GM12878 (cell line): ENCODE measurements at regions not wholly inside any gene's neighbourhood (a gene's known extent, or its start where the extent isn't known, plus 50 kb on each side); places are given as distances from the start of the nearest gene placed in this dataset.
A peak's percentile ranks its signal among the peaks of the same experiment; 100 is the strongest.

Experiments used
- ATAC-seq: fragments of 200-7000 bp; cut with Tn5 transposase; 3 replicates; pipeline ENCODE4 v1.9.1; 2020; ENCODE audit warnings: mild to moderate bottlenecking, moderate library complexity
- BruUV-seq: library from RNA; stranded (reverse); fragments of 400-500 nt; replicated peaks from 2 replicates; lab custom pipeline; 2021; lab: Mats Ljungman, UMichigan
- CTCF ChIA-PET: fragments of 300-600 bp; sonication (Branson Sonifier 250); formaldehyde crosslinking; extraction: SDS; loops from one replicate; lab custom pipeline; 2021; ENCODE audit warnings: inconsistent platforms; lab: Yijun Ruan, JAX
- POLR2A ChIA-PET: fragments of 350-600 bp; formaldehyde crosslinking; extraction: SDS; loops from one replicate; lab custom pipeline; 2021; ENCODE audit warnings: inconsistent platforms; lab: Charles Lee
- RAD21 ChIA-PET: fragments of 300-600 bp; sonication (Branson Sonifier 250); formaldehyde crosslinking; loops from one replicate; lab custom pipeline; 2023; ENCODE audit warnings: antibody characterized with exemption; ENCODE audit not compliant: unreplicated experiment; lab: Charles Lee
- SMC1A ChIA-PET: fragments of 300-600 bp; sonication (Branson Sonifier 250); formaldehyde crosslinking; loops from one replicate; lab custom pipeline; 2023; ENCODE audit not compliant: unreplicated experiment, uncharacterized antibody; lab: Charles Lee
- DNase-seq: peaks from one replicate; pipeline ENCODE4 v3.0.0-alpha.2; 2011; ENCODE audit warnings: low read depth, low spot score
- FAIRE-seq: peaks from 3 replicates; lab custom pipeline; 2011; peaks lifted over from hg19 to GRCh38; lab: Jason Lieb, UNC
- H2AFZ ChIP-seq: 2 replicates; pipeline ENCODE4 v1.6.0; 2011; ENCODE audit warnings: low read depth, low read length, control low read depth; ENCODE audit not compliant: control insufficient read depth
- H3K27ac ChIP-seq: 2 replicates; pipeline ENCODE4 v1.5.1; 2011; ENCODE audit warnings: control low read depth; ENCODE audit not compliant: control insufficient read depth, insufficient read depth
- H3K27me3 ChIP-seq, 2 experiments: replicated peaks in 1 of 2; 2 replicates each; pipeline versions ENCODE4 v1.6.0 to v1.6.1; 2011; ENCODE audit warnings: low read length in 1 of 2; ENCODE audit not compliant: control insufficient read depth in 2 of 2, insufficient read depth in 2 of 2
- H3K36me3 ChIP-seq, 2 experiments: 2 replicates each; pipeline ENCODE4 v1.5.1; 2011; ENCODE audit warnings: low read length in 1 of 2; ENCODE audit not compliant: control insufficient read depth in 2 of 2, insufficient read depth in 2 of 2
- H3K4me1 ChIP-seq: 2 replicates; pipeline ENCODE4 v1.6.1; 2011; ENCODE audit warnings: mild to moderate bottlenecking, low read length, moderate library complexity, mixed read lengths; ENCODE audit not compliant: control insufficient read depth, insufficient read depth
- H3K4me2 ChIP-seq: 2 replicates; pipeline ENCODE4 v1.6.0; 2011; ENCODE audit warnings: control low read depth; ENCODE audit not compliant: control insufficient read depth, insufficient read depth
- H3K4me3 ChIP-seq: fragments of 200-600 bp; sonication (generic); 2 replicates; pipeline ENCODE4 v1.5.1; 2016
- H3K79me2 ChIP-seq: 2 replicates; pipeline ENCODE4 v1.6.0; 2011; ENCODE audit warnings: low read length; ENCODE audit not compliant: control insufficient read depth, insufficient read depth
- H3K9ac ChIP-seq: 2 replicates; pipeline ENCODE4 v1.8.0; 2011; ENCODE audit warnings: low read length, control low read depth, mixed read lengths; ENCODE audit not compliant: control insufficient read depth, insufficient read depth
- H3K9me3 ChIP-seq: replicated peaks from 3 replicates; pipeline ENCODE4 v1.5.1; 2011; ENCODE audit warnings: mild to moderate bottlenecking, low read length; ENCODE audit not compliant: control insufficient read depth, insufficient read depth
- H4K20me1 ChIP-seq: 2 replicates; pipeline ENCODE4 v1.6.0; 2011; ENCODE audit not compliant: control insufficient read depth, insufficient read depth
- ATF7 ChIP-seq: fragments of 450-650 bp; IDR thresholded peaks from 2 replicates; pipeline ENCODE4 v1.6.1; 2016; ENCODE audit warnings: low read depth, mild to moderate bottlenecking
- CBX3 ChIP-seq: fragments of 200-600 bp; sonication (generic); IDR thresholded peaks from 2 replicates; pipeline ENCODE4 v1.6.1; 2016; ENCODE audit warnings: low read depth, borderline replicate concordance
- EP300 ChIP-seq, 2 experiments: fragments of 150-350 bp in 1 of 2; IDR thresholded peaks; 2 replicates each; pipeline ENCODE4 v1.6.1; 2011 to 2012; ENCODE audit warnings: low read depth in 2 of 2, low read length in 2 of 2, borderline replicate concordance in 1 of 2, improper control_type of control experiment in 1 of 2, inconsistent platforms in 1 of 2; ENCODE audit not compliant: control insufficient read depth in 1 of 2
- ETV6 ChIP-seq, 2 experiments: fragments of 450-650 bp in 1 of 2; IDR thresholded peaks in 1 of 2; conservative IDR thresholded peaks in 1 of 2; 2 replicates each; pipeline ENCODE4 v1.6.1; 2014; ENCODE audit warnings: antibody characterized with exemption in 1 of 2, borderline replicate concordance in 1 of 2, low read depth in 1 of 2, mild to moderate bottlenecking in 1 of 2, moderate library complexity in 1 of 2
- FOXM1 ChIP-seq: IDR thresholded peaks from 2 replicates; pipeline ENCODE4 v1.6.1; 2012; ENCODE audit warnings: low read depth, mild to moderate bottlenecking, inconsistent platforms, low read length, moderate library complexity
- IKZF2 ChIP-seq, 2 experiments: fragments of 450-650 bp; IDR thresholded peaks; 2 replicates each; pipeline ENCODE4 v1.6.1; 2017; ENCODE audit warnings: mild to moderate bottlenecking in 2 of 2, moderate library complexity in 2 of 2
- JUND ChIP-seq: IDR thresholded peaks from 2 replicates; pipeline ENCODE4 v1.6.1; 2012; ENCODE audit warnings: low read depth, mild to moderate bottlenecking, low read length, improper control_type of control experiment, moderate library complexity
- MYC ChIP-seq: IDR thresholded peaks from 2 replicates; pipeline ENCODE4 v1.6.1; 2011; ENCODE audit warnings: mild to moderate bottlenecking, low read length, moderate library complexity, inconsistent platforms; ENCODE audit not compliant: insufficient read depth, insufficient replicate concordance, insufficient read length, severe bottlenecking
- RAD51 ChIP-seq: fragments of 450-650 bp; IDR thresholded peaks from 2 replicates; pipeline ENCODE4 v1.6.1; 2016; ENCODE audit warnings: moderate library complexity, mild to moderate bottlenecking, inconsistent platforms
- RELB ChIP-seq: fragments of 450-650 bp; IDR thresholded peaks from 2 replicates; pipeline ENCODE4 v1.6.1; 2017; ENCODE audit warnings: low read depth, mild to moderate bottlenecking, moderate library complexity
- RUNX3 ChIP-seq: IDR thresholded peaks from 2 replicates; pipeline ENCODE4 v1.6.1; 2012; ENCODE audit warnings: low read length, inconsistent platforms
- TAF1 ChIP-seq: IDR thresholded peaks from 2 replicates; pipeline ENCODE4 v1.6.1; 2011; ENCODE audit warnings: mild to moderate bottlenecking, low read depth, low read length, borderline replicate concordance
- ZNF384 ChIP-seq: IDR thresholded peaks from 2 replicates; pipeline ENCODE4 v1.6.1; 2012; ENCODE audit warnings: low read depth, mild to moderate bottlenecking, low read length, improper control_type of control experiment, borderline replicate concordance
- WGBS: methylation state at CpG from one replicate; pipeline ENCODE4 v1.1.6; 2016; ENCODE audit warnings: low lambda C conversion rate; ENCODE audit not compliant: insufficient replicate concordance, insufficient coverage; ENCODE audit errors: missing lambda C conversion rate; 5-methylcytosine and 5-hydroxymethylcytosine counted together
- in situ Hi-C: fragments of 300-500 bp; cut with MboI; formaldehyde crosslinking; loops from 9 replicates; pipeline ENCODE4 v1.14.3; 2018; ENCODE audit warnings: mixed read lengths
- intact Hi-C: fragments of 100-400 bp; cut with micrococcal nuclease; formaldehyde crosslinking; loops from one replicate; pipeline ENCODE4 v1.14.2; 2022; ENCODE audit not compliant: unreplicated experiment

GRCh38 chr2:153235516-153235915 is 243.0 kb downstream of the RPRM start:
- 43% methylated on average over 1 of the region's 1 CpG for WGBS

More at GRCh38 chr2:153235516-153235915, 243.0 kb downstream of the RPRM start:
- H3K27me3 ChIP-seq: no peaks in the 10 kb centered on the region
- no peak overlapping the region for H3K9ac ChIP-seq
- ATAC-seq (peak; percentile 91), DNase-seq (peak; percentile 57), FAIRE-seq (no peak)
- H3K27ac ChIP-seq: no peak overlapping the region
- H4K20me1 ChIP-seq: no peaks in the 10 kb centered on the region
- RAD21 ChIA-PET: no interaction called here
- SMC1A ChIA-PET: interaction anchor here (1.0 to 1.2 kb wide), 2 partner anchors 8 to 70 kb away, joined by 3 read pairs; no protein-coding TSS in a partner anchor
- CTCF ChIA-PET: no interaction called here
- intact Hi-C loops: no loop called here
- H3K9me3 ChIP-seq: no peaks in the 10 kb centered on the region; the same call in 1 of the 3 replicates
- H3K4me2 ChIP-seq: no peak overlapping the region
- TF ChIP-seq FOXM1 (no peak), IKZF2 (IDR thresholded peaks at IDR 0.05) (peak in 1 of 2 experiments; percentile 10; a peak in 1 of 4 replicates), CBX3 (no peak), ETV6 (conservative IDR thresholded peaks at IDR 0.05 in 1 of 2, IDR thresholded peaks at IDR 0.05 in 1 of 2; ENCODE audit: borderline replicate concordance in 1 of 2, low read depth in 1 of 2) (no peak), RAD51 (peak; percentile 51; the same call in 1 of the 2 replicates), ZNF384 (no peak), EP300 (IDR thresholded peaks at IDR 0.05; ENCODE audit: borderline replicate concordance in 1 of 2, control insufficient read depth in 1 of 2, low read depth in 2 of 2, low read length in 2 of 2) (0 out of 4 replicates have a peak, but pooled peaks of 1 of the 2 experiments have one; percentile 29), JUND (no peak), RELB (0 out of 2 replicates have a peak, but pooled peaks have one; percentile 20), TAF1 (no peak), ATF7 (peak; percentile 44; the same call in 1 of the 2 replicates), MYC (no peak), RUNX3 (peak; percentile 82)
- H3K4me3 ChIP-seq: no peak overlapping the region
- H3K79me2 ChIP-seq: no peaks in the 10 kb centered on the region
- no peak overlapping the region for H2AFZ ChIP-seq
- in situ Hi-C loops: no loop called here
- POLR2A ChIA-PET: no interaction called here
- H3K4me1 ChIP-seq: peaks cover 2% of the 10 kb centered on the region; the same call in 1 of the 2 replicates
- BruUV-seq: no TSS peak
- no peaks in the 10 kb centered on the region for H3K36me3 ChIP-seq
